HCT116 (cell line): ENCODE measurements at regions not wholly inside any gene's neighbourhood (a gene's known extent, or its start where the extent isn't known, plus 50 kb on each side); places are given as distances from the start of the nearest gene placed in this dataset.

ENCODE experiments used
- ATAC-seq: fragments of 200-7000 bp; cut with Tn5 transposase; 2 replicates; pipeline ENCODE4 v1.9.1; 2020; ENCODE audit warnings: mild to moderate bottlenecking, moderate library complexity
- BruUV-seq: library from RNA; stranded (reverse); fragments of 400-500 nt; replicated peaks from 2 replicates; lab custom pipeline; 2021; lab: Mats Ljungman, UMichigan
- CTCF ChIA-PET: fragments of 300-600 bp; sonication (Branson Sonifier 250); formaldehyde crosslinking; loops from one replicate; lab custom pipeline; 2021; ENCODE audit warnings: antibody characterized with exemption; lab: Charles Lee
- POLR2A ChIA-PET: fragments of 300-600, 350-600 bp; sonication (Branson Sonifier 250); formaldehyde crosslinking; loops from one replicate; lab custom pipeline; 2021; ENCODE audit warnings: antibody characterized with exemption; lab: Charles Lee
- RAD21 ChIA-PET, 2 experiments: fragments of 300-600 bp; sonication (Branson Sonifier 250); formaldehyde crosslinking; loops; one replicate each; lab custom pipeline; 2023; ENCODE audit warnings: low total read pairs in 2 of 2; ENCODE audit not compliant: uncharacterized antibody in 2 of 2, unreplicated experiment in 2 of 2, low non-redundant PET in 1 of 2; lab: Charles Lee
- DNase-seq: peaks from one replicate; pipeline ENCODE4 v3.0.0-alpha.2; 2010; ENCODE audit warnings: low read depth, low spot score
- H2AFZ ChIP-seq: fragments of 200-600 bp; shearing (Covaris generic), sonication (generic); 2 replicates; pipeline ENCODE4 v1.6.1; 2017; ENCODE audit warnings: low read depth, mixed run types, mixed read lengths, antibody characterized with exemption, low read length; ENCODE audit not compliant: poor library complexity, severe bottlenecking
- H3K27ac ChIP-seq: 2 replicates; pipeline ENCODE4 v1.5.1; 2012; ENCODE audit warnings: low read depth, low read length
- H3K27me3 ChIP-seq: fragments of 200-600 bp; sonication (generic); 2 replicates; pipeline ENCODE4 v1.6.1; 2016; ENCODE audit warnings: mixed run types, low read length, mixed read lengths; ENCODE audit not compliant: insufficient read depth
- H3K36me3 ChIP-seq, 2 experiments: fragments of 200-500 bp in 1 of 2; fragments of 200-600 bp in 1 of 2; sonication (Bioruptor generic) in 1 of 2; sonication (generic) in 1 of 2; 2 replicates each; pipeline versions ENCODE4 v1.5.1 to v1.6.1; 2014 to 2016; ENCODE audit warnings: low read length in 2 of 2, inconsistent platforms in 1 of 2, mixed read lengths in 1 of 2, mixed run types in 1 of 2; ENCODE audit not compliant: insufficient read depth in 2 of 2, control insufficient read depth in 1 of 2
- H3K4me1 ChIP-seq, 2 experiments: fragments of 200-600 bp in 1 of 2; sonication (generic) in 1 of 2; 2 replicates each; pipeline versions ENCODE4 v1.5.1 to v1.6.1; 2012 to 2017; ENCODE audit warnings: low read length in 2 of 2, inconsistent platforms in 1 of 2, mild to moderate bottlenecking in 1 of 2, mixed read lengths in 1 of 2, mixed run types in 1 of 2, moderate library complexity in 1 of 2; ENCODE audit not compliant: insufficient read depth in 2 of 2, control insufficient read depth in 1 of 2
- H3K4me2 ChIP-seq: fragments of 200-600 bp; sonication (generic); 2 replicates; pipeline ENCODE4 v1.6.1; 2017; ENCODE audit warnings: mixed run types, low read length, mixed read lengths
- H3K4me3 ChIP-seq, 2 experiments: fragments of 200-600 bp in 1 of 2; sonication (generic) in 1 of 2; replicated peaks in 1 of 2; 2 replicates each; pipeline ENCODE4 v1.5.1; 2011 to 2016; ENCODE audit warnings: low read length in 2 of 2, control low read depth in 1 of 2, low read depth in 1 of 2, mild to moderate bottlenecking in 1 of 2, mixed read lengths in 1 of 2, mixed run types in 1 of 2
- H3K79me2 ChIP-seq: fragments of 200-600 bp; sonication (generic); 2 replicates; pipeline ENCODE4 v1.6.1; 2017; ENCODE audit warnings: mild to moderate bottlenecking, mixed run types, low read length, moderate library complexity, mixed read lengths; ENCODE audit not compliant: insufficient read depth
- H3K9ac ChIP-seq: fragments of 200-600 bp; sonication (generic); 2 replicates; pipeline ENCODE4 v1.6.1; 2016; ENCODE audit warnings: low read length, mixed read lengths
- H3K9me2 ChIP-seq: fragments of 200-600 bp; sonication (generic), shearing (Covaris generic); 2 replicates; pipeline ENCODE4 v1.6.1; 2017; ENCODE audit warnings: mixed run types, mild to moderate bottlenecking, moderate library complexity; ENCODE audit not compliant: insufficient read depth
- H3K9me3 ChIP-seq, 2 experiments: fragments of 200-500 bp in 1 of 2; fragments of 200-600 bp in 1 of 2; sonication (Bioruptor generic) in 1 of 2; sonication (generic) in 1 of 2; 2 replicates each; pipeline ENCODE4 v1.6.1; 2014 to 2017; ENCODE audit warnings: low read length in 2 of 2, mixed read lengths in 2 of 2, inconsistent platforms in 1 of 2, low read depth in 1 of 2, mild to moderate bottlenecking in 1 of 2, mixed run types in 1 of 2, moderate library complexity in 1 of 2; ENCODE audit not compliant: control insufficient read depth in 1 of 2, insufficient read depth in 1 of 2
- H4K20me1 ChIP-seq: fragments of 200-600 bp; sonication (generic), shearing (Covaris generic); 2 replicates; pipeline ENCODE4 v1.6.1; 2017; ENCODE audit warnings: mixed run types, mild to moderate bottlenecking, moderate library complexity; ENCODE audit not compliant: insufficient read depth
- CEBPB ChIP-seq: IDR thresholded peaks from 2 replicates; pipeline ENCODE4 v1.6.1; 2012; ENCODE audit warnings: low read depth
- EGR1 ChIP-seq: IDR thresholded peaks from 2 replicates; pipeline ENCODE4 v1.6.1; 2012; ENCODE audit warnings: low read depth
- ELF1 ChIP-seq: IDR thresholded peaks from 2 replicates; pipeline ENCODE4 v1.6.1; 2012; ENCODE audit warnings: low read depth, borderline replicate concordance
- EZH2 ChIP-seq: fragments of 200-600 bp; sonication (generic); IDR thresholded peaks from 2 replicates; pipeline ENCODE4 v1.6.1; 2017; ENCODE audit warnings: antibody characterized with exemption, mixed run types
- EZH2phosphoT487 ChIP-seq: fragments of 200-600 bp; IDR thresholded peaks from 2 replicates; pipeline ENCODE4 v1.6.1; 2018; ENCODE audit warnings: antibody characterized with exemption, borderline replicate concordance
- JUND ChIP-seq: IDR thresholded peaks from 2 replicates; pipeline ENCODE4 v1.6.1; 2012
- POLR2A ChIP-seq: IDR thresholded peaks from 2 replicates; pipeline ENCODE4 v1.7.0; 2011; ENCODE audit warnings: borderline replicate concordance; ENCODE audit not compliant: insufficient read depth, insufficient read length; ENCODE audit errors: extremely low read depth
- POLR2AphosphoS5 ChIP-seq: IDR thresholded peaks from 2 replicates; pipeline ENCODE4 v1.6.1; 2011; ENCODE audit warnings: mild to moderate bottlenecking, low read depth, low read length, moderate library complexity
- RAD21 ChIP-seq: IDR thresholded peaks from 2 replicates; pipeline ENCODE4 v1.6.1; 2012; ENCODE audit warnings: low read depth, mild to moderate bottlenecking
- SIN3A ChIP-seq: IDR thresholded peaks from 2 replicates; pipeline ENCODE4 v1.6.1; 2012; ENCODE audit warnings: low read depth
- SP1 ChIP-seq: IDR thresholded peaks from 2 replicates; pipeline ENCODE4 v1.6.1; 2012; ENCODE audit warnings: low read depth
- SRF ChIP-seq: IDR thresholded peaks from 2 replicates; pipeline ENCODE4 v1.6.1; 2012; ENCODE audit warnings: low read depth
- TCF7L2 ChIP-seq: IDR thresholded peaks from 2 replicates; pipeline ENCODE4 v1.7.0; 2011; ENCODE audit warnings: borderline replicate concordance, inconsistent platforms; ENCODE audit not compliant: insufficient read depth, insufficient read length; ENCODE audit errors: extremely low read depth
- YY1 ChIP-seq: IDR thresholded peaks from 2 replicates; pipeline ENCODE4 v1.6.1; 2011; ENCODE audit warnings: low read length, low read depth, moderate library complexity, mild to moderate bottlenecking; ENCODE audit not compliant: insufficient replicate concordance; ENCODE audit errors: extremely low read depth
- intact Hi-C: fragments of 100-400 bp; cut with micrococcal nuclease; formaldehyde crosslinking; loops from 2 replicates; pipeline ENCODE4 v1.10.0; 2022
- TF ChIP-seq, protein P1 (sequence below), 3 experiments: fragments of 200-600 bp in 1 of 3; sonication (generic) in 1 of 3; IDR thresholded peaks in 2 of 3; conservative IDR thresholded peaks in 1 of 3; 2 replicates each; pipeline ENCODE4 v1.5.1; 2012 to 2017; ENCODE audit warnings: low read depth in 2 of 3, low read length in 2 of 3, antibody characterized with exemption in 1 of 3, borderline replicate concordance in 1 of 3, control low read depth in 1 of 3, mild to moderate bottlenecking in 1 of 3, mixed read lengths in 1 of 3, mixed run types in 1 of 3, moderate library complexity in 1 of 3; ENCODE audit not compliant: insufficient read depth in 1 of 3
- TF ChIP-seq, protein P2 (sequence below): IDR thresholded peaks from 2 replicates; pipeline ENCODE4 v1.6.1; 2012; ENCODE audit warnings: low read depth
- TF ChIP-seq, protein P3 (sequence below): IDR thresholded peaks from 2 replicates; pipeline ENCODE4 v1.6.1; 2012

DNA sequence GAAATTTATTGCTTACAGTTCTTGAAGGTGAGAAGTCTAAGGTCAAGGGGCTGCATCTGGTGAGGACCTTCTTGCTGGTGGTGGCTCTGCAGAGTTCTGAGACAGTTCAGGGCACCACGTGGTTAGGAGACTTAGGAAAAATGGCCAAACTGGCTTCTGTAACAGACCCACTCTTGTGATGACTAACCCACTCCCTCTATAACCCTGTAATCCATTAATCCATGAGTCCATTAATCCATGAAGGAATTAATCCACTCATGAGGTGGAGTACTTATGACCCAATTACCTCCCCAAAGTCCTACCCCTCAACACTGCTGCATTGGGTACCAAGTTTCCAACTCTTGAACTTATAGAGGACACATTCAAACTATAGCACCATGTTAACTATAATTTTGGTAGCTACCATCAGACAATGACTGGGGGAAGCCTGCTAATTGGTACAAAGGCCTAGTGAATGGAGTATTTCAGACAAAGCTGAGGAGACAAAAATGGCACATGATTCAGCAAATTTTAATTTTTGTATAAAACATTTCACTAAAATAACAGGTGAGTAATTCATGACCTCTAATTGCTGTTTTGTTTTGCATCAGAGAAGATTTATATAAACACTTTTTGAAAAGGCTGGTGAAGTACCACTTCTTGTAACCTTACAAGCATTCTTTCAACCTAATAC, 374.1 kb upstream of the TBL1XR1 start (continued):
- TF ChIP-seq, protein P1, sequence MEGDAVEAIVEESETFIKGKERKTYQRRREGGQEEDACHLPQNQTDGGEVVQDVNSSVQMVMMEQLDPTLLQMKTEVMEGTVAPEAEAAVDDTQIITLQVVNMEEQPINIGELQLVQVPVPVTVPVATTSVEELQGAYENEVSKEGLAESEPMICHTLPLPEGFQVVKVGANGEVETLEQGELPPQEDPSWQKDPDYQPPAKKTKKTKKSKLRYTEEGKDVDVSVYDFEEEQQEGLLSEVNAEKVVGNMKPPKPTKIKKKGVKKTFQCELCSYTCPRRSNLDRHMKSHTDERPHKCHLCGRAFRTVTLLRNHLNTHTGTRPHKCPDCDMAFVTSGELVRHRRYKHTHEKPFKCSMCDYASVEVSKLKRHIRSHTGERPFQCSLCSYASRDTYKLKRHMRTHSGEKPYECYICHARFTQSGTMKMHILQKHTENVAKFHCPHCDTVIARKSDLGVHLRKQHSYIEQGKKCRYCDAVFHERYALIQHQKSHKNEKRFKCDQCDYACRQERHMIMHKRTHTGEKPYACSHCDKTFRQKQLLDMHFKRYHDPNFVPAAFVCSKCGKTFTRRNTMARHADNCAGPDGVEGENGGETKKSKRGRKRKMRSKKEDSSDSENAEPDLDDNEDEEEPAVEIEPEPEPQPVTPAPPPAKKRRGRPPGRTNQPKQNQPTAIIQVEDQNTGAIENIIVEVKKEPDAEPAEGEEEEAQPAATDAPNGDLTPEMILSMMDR (IDR thresholded peaks at IDR 0.05 in 2 of 3, conservative IDR thresholded peaks at IDR 0.05 in 1 of 3; ENCODE audit: borderline replicate concordance in 1 of 3, insufficient read depth in 1 of 3, low read depth in 2 of 3, low read length in 2 of 3), result no peak
- TF ChIP-seq EZH2phosphoT487 (no peak), JUND (no peak), POLR2AphosphoS5 (no peak), SIN3A (no peak)
- TF ChIP-seq, all 23 proteins: peak for 0

DNA sequence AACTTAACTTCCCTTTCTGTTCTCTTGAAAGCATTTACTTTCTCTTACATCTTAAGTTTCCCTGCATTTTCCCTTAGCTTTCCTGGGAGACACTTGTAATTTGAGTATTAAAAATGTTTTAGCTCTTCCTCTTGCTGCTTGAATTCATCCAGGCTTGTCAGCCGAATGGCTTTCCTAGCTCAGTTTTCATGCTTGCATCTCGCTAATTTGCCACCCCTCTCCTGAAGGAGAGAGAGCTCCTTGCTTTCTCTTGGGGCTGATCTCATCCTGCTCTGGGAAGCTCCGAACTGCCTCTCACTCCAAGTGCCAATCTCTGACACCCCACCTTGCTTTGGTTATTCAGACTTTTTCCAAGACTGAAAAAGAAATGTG, 374.6 kb upstream of the TBL1XR1 start:
- CTCF ChIA-PET, result no interaction called here
- POLR2A ChIA-PET, result no interaction called here
- RAD21 ChIA-PET, result no interaction called here
- TF ChIP-seq SRF (no peak), ELF1 (no peak), SP1 (no peak), EZH2 (no peak), RAD21 (no peak), SIN3A (no peak), EGR1 (no peak), EZH2phosphoT487 (no peak), YY1 (no peak), TCF7L2 (no peak), POLR2A (no peak), POLR2AphosphoS5 (no peak), CEBPB (no peak)
- TF ChIP-seq, protein P2, sequence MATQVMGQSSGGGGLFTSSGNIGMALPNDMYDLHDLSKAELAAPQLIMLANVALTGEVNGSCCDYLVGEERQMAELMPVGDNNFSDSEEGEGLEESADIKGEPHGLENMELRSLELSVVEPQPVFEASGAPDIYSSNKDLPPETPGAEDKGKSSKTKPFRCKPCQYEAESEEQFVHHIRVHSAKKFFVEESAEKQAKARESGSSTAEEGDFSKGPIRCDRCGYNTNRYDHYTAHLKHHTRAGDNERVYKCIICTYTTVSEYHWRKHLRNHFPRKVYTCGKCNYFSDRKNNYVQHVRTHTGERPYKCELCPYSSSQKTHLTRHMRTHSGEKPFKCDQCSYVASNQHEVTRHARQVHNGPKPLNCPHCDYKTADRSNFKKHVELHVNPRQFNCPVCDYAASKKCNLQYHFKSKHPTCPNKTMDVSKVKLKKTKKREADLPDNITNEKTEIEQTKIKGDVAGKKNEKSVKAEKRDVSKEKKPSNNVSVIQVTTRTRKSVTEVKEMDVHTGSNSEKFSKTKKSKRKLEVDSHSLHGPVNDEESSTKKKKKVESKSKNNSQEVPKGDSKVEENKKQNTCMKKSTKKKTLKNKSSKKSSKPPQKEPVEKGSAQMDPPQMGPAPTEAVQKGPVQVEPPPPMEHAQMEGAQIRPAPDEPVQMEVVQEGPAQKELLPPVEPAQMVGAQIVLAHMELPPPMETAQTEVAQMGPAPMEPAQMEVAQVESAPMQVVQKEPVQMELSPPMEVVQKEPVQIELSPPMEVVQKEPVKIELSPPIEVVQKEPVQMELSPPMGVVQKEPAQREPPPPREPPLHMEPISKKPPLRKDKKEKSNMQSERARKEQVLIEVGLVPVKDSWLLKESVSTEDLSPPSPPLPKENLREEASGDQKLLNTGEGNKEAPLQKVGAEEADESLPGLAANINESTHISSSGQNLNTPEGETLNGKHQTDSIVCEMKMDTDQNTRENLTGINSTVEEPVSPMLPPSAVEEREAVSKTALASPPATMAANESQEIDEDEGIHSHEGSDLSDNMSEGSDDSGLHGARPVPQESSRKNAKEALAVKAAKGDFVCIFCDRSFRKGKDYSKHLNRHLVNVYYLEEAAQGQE, result no peak
- TF ChIP-seq, protein P3, sequence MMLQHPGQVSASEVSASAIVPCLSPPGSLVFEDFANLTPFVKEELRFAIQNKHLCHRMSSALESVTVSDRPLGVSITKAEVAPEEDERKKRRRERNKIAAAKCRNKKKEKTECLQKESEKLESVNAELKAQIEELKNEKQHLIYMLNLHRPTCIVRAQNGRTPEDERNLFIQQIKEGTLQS, result no peak
- TF ChIP-seq, protein P1 (IDR thresholded peaks at IDR 0.05 in 2 of 3, conservative IDR thresholded peaks at IDR 0.05 in 1 of 3; ENCODE audit: borderline replicate concordance in 1 of 3, insufficient read depth in 1 of 3, low read depth in 2 of 3, low read length in 2 of 3), result no peak

More for the DNA sequence above, 374.6 kb upstream of the TBL1XR1 start:
- Histone ChIP-seq H3K4me2 (no peak overlapping the region), H3K9ac (no peak overlapping the region), H3K4me3 (no peak overlapping the region), H3K4me1 (no peaks in the 10 kb centered on the region), H3K27me3 (no peaks in the 10 kb centered on the region), H3K79me2 (no peaks in the 10 kb centered on the region), H2AFZ (no peak overlapping the region), H3K9me2 (no peaks in the 10 kb centered on the region), H3K9me3 (no peaks in the 10 kb centered on the region), H3K27ac (no peak overlapping the region), H3K36me3 (no peaks in the 10 kb centered on the region), H4K20me1 (no peaks in the 10 kb centered on the region)
- intact Hi-C loops, result no loop called here
- DNase-seq (no peak), ATAC-seq (no peak)
- no TSS peak for BruUV-seq
